Transverse colon (tissue), 4 donors: ENCODE measurements at regions not wholly inside any gene's neighbourhood (a gene's known extent, or its start where the extent isn't known, plus 50 kb on each side); places are given as distances from the start of the nearest gene placed in this dataset.

ENCODE experiments used
- DNase-seq: peaks from one replicate; pipeline ENCODE4 v3.0.0-alpha.2; 2019
- H3K27ac ChIP-seq, 4 donors: fragments of 200-600 bp; sonication (generic); 2 replicates each; pipeline ENCODE4 v1.5.1; 2016 to 2018; ENCODE audit warnings: inconsistent platforms in 4 of 4
- H3K27me3 ChIP-seq: fragments of 200-600 bp; sonication (generic); 2 replicates; pipeline ENCODE4 v1.5.1; 2017; ENCODE audit warnings: inconsistent platforms
- H3K36me3 ChIP-seq, 4 donors: fragments of 200-600 bp; sonication (generic); 2 replicates each; pipeline ENCODE4 v1.5.1; 2017 to 2019; ENCODE audit warnings: inconsistent platforms in 4 of 4
- H3K4me1 ChIP-seq, 4 donors: fragments of 200-600 bp; sonication (generic); 2 replicates each; pipeline ENCODE4 v1.5.1; 2017 to 2020; ENCODE audit warnings: inconsistent platforms in 4 of 4
- H3K4me3 ChIP-seq, 4 donors: fragments of 200-600 bp; sonication (generic); 1 replicate in 1 of 4; 2 replicates in 3 of 4; pipeline versions ENCODE4 v1.5.1 to v1.6.1; 2017 to 2019; ENCODE audit warnings: inconsistent platforms in 4 of 4
- H3K9me3 ChIP-seq, 2 donors: fragments of 200-600 bp; sonication (generic); 2 replicates each; pipeline ENCODE4 v1.5.1; 2017 to 2019; ENCODE audit warnings: inconsistent platforms in 2 of 2
- EP300 ChIP-seq: sonication (generic); formaldehyde crosslinking; IDR thresholded peaks from one replicate; pipeline ENCODE4 v1.6.1; 2017; ENCODE audit warnings: antibody characterized with exemption, low read depth
- POLR2A ChIP-seq: fragments of 450-650 bp; IDR thresholded peaks from one replicate; pipeline ENCODE4 v1.6.1; 2016; ENCODE audit warnings: antibody characterized with exemption, mild to moderate bottlenecking, moderate library complexity
- POLR2AphosphoS5 ChIP-seq, 3 donors: sonication (generic); formaldehyde crosslinking; IDR thresholded peaks; one replicate each; pipeline ENCODE4 v1.6.1; 2016; ENCODE audit warnings: antibody characterized with exemption in 3 of 3
- WGBS, 2 donors: methylation state at CpG; one replicate each; pipeline ENCODE4 v1.1.5; 2018; ENCODE audit warnings: low coverage in 1 of 2; 5-methylcytosine and 5-hydroxymethylcytosine counted together
- in situ Hi-C, 4 donors: fragments of 200-750 bp; cut with MboI; loops; one replicate each; pipeline versions ENCODE4 v1.15.0 to v1.15.1; 2017; ENCODE audit warnings: low sequenced_read_pairs in 3 of 4, low pct_ligation_motif_present in 1 of 4, low pct_unique_long_range_greater_than_20kb in 1 of 4
- intact Hi-C: fragments of 100-400 bp; cut with DNase I; formaldehyde crosslinking; loops from one replicate; pipeline ENCODE4 v1.15.1; 2023; ENCODE audit warnings: low total_unique reads
- TF ChIP-seq, protein P1 (sequence below), 5 experiments: fragments of 200-600 bp in 3 of 5; fragments of 450-650 bp in 2 of 5; sonication (generic) in 3 of 5; IDR thresholded peaks; 1 replicate in 2 of 5; 2 replicates in 3 of 5; pipeline ENCODE4 v1.5.1; 2016 to 2017; ENCODE audit warnings: antibody characterized with exemption in 5 of 5, inconsistent platforms in 3 of 5, mild to moderate bottlenecking in 2 of 5, moderate library complexity in 1 of 5

GRCh38 chr4:120508036-120508435 is 414.5 kb downstream of the PRDM5 start:
- 91 to 100% methylated on average over 1 of the region's 1 CpG for WGBS, 2 donors
- DNase-seq, result no peak
- H3K27ac ChIP-seq, result no peak overlapping the region
- in situ Hi-C loops (no loop called here), intact Hi-C loops (no loop called here)
- TF ChIP-seq EP300 (no peak), POLR2A (no peak), POLR2AphosphoS5 (IDR thresholded peaks at IDR 0.05) (no peak)
- TF ChIP-seq, protein P1, sequence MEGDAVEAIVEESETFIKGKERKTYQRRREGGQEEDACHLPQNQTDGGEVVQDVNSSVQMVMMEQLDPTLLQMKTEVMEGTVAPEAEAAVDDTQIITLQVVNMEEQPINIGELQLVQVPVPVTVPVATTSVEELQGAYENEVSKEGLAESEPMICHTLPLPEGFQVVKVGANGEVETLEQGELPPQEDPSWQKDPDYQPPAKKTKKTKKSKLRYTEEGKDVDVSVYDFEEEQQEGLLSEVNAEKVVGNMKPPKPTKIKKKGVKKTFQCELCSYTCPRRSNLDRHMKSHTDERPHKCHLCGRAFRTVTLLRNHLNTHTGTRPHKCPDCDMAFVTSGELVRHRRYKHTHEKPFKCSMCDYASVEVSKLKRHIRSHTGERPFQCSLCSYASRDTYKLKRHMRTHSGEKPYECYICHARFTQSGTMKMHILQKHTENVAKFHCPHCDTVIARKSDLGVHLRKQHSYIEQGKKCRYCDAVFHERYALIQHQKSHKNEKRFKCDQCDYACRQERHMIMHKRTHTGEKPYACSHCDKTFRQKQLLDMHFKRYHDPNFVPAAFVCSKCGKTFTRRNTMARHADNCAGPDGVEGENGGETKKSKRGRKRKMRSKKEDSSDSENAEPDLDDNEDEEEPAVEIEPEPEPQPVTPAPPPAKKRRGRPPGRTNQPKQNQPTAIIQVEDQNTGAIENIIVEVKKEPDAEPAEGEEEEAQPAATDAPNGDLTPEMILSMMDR (IDR thresholded peaks at IDR 0.05), result no peak
- no peak overlapping the region for H3K4me3 ChIP-seq
- no peaks in the 10 kb centered on the region for H3K36me3 ChIP-seq
- no peaks in the 10 kb centered on the region for H3K27me3 ChIP-seq
- H3K9me3 ChIP-seq, result no peaks in the 10 kb centered on the region
- no peaks in the 10 kb centered on the region for H3K4me1 ChIP-seq

DNA sequence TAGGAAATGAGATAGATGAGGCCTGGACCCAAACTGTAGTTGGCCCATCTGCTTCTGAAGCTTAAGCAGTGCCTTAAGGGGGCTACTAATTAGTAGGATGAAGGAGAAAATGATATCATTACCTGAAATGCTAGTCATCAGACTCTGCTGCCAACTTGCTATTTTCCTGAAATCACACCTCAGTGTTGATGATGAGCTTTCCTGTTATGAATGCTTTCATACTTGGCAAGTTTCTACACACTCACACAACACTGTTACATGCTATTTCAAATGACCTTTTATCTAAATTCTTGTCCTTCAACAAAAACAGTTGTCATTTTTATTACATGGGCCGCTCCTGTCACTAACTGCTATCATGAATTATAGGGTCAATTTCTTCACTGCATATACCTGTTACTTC is 416.0 kb downstream of the PRDM5 start:
- in situ Hi-C loops (no loop called here), intact Hi-C loops (no loop called here)
- Histone ChIP-seq H3K36me3 (no peaks in the 10 kb centered on the region), H3K4me1 (no peaks in the 10 kb centered on the region), H3K27me3 (no peaks in the 10 kb centered on the region), H3K4me3 (no peak overlapping the region), H3K27ac (no peak overlapping the region), H3K9me3 (no peaks in the 10 kb centered on the region)
- TF ChIP-seq POLR2A (no peak), POLR2AphosphoS5 (IDR thresholded peaks at IDR 0.05) (no peak), EP300 (no peak)
- TF ChIP-seq, protein P1 (IDR thresholded peaks at IDR 0.05), result no peak
- no peak for DNase-seq
- WGBS, 2 donors, result 70 to 81% methylated on average over 1 of the region's 1 CpG

DNA sequence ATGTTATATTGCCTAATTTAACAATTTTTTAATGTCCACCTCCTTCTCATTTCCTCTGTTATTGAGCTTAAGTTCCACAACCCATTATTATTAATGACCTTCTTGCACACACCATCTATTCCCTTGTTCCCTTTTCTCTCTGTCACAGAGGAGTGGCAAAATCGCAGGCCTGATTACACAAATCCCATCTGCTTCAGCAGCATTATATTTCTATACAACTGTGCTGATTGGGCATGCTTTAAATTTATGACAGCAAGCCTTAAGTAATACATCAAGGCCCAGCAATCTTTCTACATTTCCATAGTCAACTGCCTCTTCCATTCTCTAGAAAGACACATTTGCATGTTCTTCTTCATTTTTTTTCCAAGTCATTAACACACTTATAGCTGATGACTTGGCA is 423.8 kb downstream of the PRDM5 start:
- Histone ChIP-seq H3K4me3 (no peak overlapping the region), H3K27ac (no peak overlapping the region), H3K9me3 (no peaks in the 10 kb centered on the region), H3K4me1 (no peaks in the 10 kb centered on the region), H3K27me3 (no peaks in the 10 kb centered on the region), H3K36me3 (no peaks in the 10 kb centered on the region)
- in situ Hi-C loops (no loop called here), intact Hi-C loops (no loop called here)
- WGBS, 2 donors, result 33 to 67% methylated on average over 1 of the region's 1 CpG
- no peak for DNase-seq
- TF ChIP-seq, protein P1 (IDR thresholded peaks at IDR 0.05), result no peak
- TF ChIP-seq POLR2AphosphoS5 (IDR thresholded peaks at IDR 0.05), result no peak
- TF ChIP-seq EP300, result no peak
- TF ChIP-seq POLR2A, result no peak

DNA sequence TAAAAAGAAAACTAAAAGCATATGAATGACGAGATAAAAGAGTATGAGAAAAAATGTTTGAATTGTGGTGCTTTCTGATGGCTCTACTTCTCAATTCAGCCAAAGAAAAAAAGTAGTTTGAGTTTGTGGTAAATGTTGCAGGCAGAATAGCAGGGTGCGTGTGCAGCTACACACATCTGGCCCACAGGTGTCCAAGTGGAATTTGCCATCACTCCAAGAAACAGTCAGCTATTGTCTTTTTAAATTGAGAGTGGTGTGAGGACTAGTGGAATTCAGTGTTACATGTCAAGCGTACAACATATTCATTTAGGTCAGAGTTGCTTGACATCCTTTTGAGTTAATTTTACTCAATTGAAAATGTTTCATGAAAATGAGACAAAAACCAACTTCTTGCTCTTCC is 424.8 kb upstream of the MAD2L1 start:
- H3K27ac ChIP-seq, result no peak overlapping the region
- DNase-seq, result no peak
- in situ Hi-C loops (no loop called here), intact Hi-C loops (no loop called here)
- H3K36me3 ChIP-seq, result no peaks in the 10 kb centered on the region
- no peaks in the 10 kb centered on the region for H3K27me3 ChIP-seq
- H3K9me3 ChIP-seq, result no peaks in the 10 kb centered on the region
- H3K4me1 ChIP-seq, result no peaks in the 10 kb centered on the region
- 84 to 85% methylated on average over 3 of the region's 3 CpGs for WGBS, 2 donors
- TF ChIP-seq, protein P1 (IDR thresholded peaks at IDR 0.05), result no peak
- TF ChIP-seq EP300 (no peak), POLR2AphosphoS5 (IDR thresholded peaks at IDR 0.05) (no peak), POLR2A (no peak)
- no peak overlapping the region for H3K4me3 ChIP-seq
